Stimulated activated CD4-positive, alpha-beta T cell treated with anti-CD3 and anti-CD28 coated beads, TNF-alpha, amount 100 ng/mL, for 48 hours (primary cell): ENCODE measurements at regions not wholly inside any gene's neighbourhood (a gene's known extent, or its start where the extent isn't known, plus 50 kb on each side); places are given as distances from the start of the nearest gene placed in this dataset.

Source experiments
- DNase-seq, 3 donors: peaks; one replicate each; pipeline ENCODE4 v3.0.0-alpha.2; 2020; ENCODE audit warnings: low read depth in 3 of 3

DNA sequence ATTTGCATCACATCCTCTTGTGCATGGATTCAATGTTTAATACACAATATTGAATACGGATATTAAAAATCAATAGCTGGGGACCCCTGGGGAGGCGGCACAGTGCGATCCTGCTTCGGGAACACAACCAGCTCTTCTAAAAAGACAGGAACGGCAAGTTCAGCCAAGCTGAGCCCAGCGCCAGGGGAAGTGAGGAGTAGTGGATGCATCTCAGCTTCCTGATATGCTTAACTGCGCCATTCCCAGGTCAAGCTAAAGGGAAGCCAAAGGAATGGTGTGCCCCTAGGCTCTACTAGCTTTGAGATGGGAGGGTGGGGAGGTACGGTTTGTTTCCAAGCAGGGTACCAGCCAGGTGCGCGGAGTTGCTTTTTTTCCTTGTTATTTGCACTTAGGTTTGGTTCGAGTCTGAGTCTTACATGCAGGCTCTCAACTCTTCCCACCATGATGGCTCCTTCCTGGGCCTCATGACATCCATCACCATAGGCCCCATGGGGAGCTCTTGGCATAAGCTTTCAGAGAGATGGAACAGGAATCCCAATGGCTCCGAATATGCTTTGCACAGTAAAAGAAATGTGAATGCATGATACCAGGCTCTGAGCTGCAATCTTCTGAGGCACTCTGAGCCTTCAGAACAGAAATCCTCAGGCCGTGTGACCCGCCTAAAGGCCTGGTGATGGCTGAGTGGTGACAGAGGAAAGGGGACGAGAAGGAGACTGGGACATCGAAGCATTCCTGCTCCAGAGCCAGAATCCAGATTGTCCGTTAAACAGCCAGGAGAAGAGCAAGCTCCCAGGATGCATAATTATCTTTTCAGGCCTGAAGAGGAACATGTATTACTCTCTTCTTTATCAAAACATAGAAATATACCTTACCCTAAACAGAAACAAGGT lies 51.8 kb upstream of the BCOR start:
- no peak for DNase-seq

DNA sequence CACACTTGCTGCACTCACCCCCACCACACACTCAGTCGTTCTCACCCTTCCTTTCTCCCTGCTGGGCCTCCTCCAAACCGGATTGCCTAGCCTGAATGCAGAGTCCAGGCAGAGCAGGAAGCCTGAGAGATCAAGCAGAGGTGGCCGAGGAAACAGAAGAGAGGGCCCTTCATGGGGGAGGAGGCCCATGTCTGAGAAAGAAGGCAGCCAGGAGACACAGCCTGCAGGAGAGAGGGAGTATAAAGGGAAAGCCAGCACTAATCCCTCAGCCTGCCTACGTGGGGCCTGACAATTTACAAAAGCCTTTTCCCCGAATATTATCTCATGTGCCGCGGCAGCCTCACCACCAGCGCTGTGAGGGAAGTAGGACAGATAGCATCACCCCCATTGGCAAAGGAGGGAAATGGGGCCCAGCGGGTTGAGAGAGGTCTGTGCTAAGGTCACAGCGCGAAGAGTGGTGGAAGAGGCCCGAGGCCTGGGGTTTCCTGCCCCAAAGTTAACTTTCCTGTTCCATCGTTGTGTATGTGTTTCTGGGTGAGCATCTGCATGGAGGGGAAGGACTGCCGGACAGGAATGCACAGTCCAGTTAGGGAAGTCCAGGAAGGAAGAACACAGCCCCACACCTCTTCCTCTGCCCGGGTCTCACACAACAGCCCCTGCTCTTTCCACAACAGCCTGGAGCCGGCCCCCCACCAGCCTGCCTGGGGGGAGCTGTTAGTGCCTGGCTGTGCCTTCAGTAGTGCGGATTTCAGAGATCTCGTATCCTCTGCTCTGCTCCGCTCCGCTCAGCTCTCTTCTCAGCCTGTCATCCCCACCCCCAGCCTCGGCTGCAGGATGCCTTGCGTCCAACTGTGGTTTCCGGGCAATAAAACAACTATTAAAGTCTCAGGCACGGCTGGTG lies 50.9 kb upstream of the BCOR start:
- DNase-seq = no peak

DNA sequence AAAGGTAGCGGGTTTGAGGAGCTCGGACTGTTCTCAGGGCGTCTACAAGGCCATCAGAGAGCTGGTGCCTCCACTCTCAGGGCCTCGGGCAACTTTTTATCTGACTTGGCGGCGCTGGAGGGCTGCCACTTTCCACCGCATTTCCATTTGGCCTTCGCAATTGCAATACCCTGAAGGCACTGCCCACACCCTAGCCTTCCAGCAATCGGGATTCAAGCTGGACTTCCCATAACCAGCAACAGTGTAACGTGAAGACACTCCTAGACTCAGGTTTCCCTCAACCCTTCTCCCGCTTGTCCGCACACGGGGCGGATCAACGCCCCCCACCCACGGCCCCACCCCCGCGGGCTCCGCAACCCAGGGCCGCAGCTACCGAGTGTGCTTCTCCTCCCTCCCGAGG lies 50.2 kb upstream of the BCOR start:
- no peak for DNase-seq
